ENCODE measurements at regions not wholly inside any gene's neighbourhood (a gene's known extent, or its start where the extent isn't known, plus 50 kb on each side); places are given as distances from the start of the nearest gene placed in this dataset.

- DNase-seq, result no peak
Measured at GRCh38 chr12:105761075-105761474, 377.7 kb downstream of the NUAK1 start.

- no peak for DNase-seq
Measured at GRCh38 chr12:105764216-105764835, 374.4 kb downstream of the NUAK1 start.

GRCh38 chr12:105765053-105766014, 373.4 kb downstream of the NUAK1 start:
- no peak for DNase-seq

- DNase-seq, result no peak
Measured at GRCh38 chr12:105766029-105766428, 372.7 kb downstream of the NUAK1 start.

GRCh38 chr12:105769486-105769885, 369.3 kb downstream of the NUAK1 start:
- DNase-seq, result no peak

GRCh38 chr12:105773471-105773870, 365.3 kb downstream of the NUAK1 start:
- no peak for DNase-seq

GRCh38 chr12:105774037-105774436, 364.7 kb downstream of the NUAK1 start:
- DNase-seq, result no peak

GRCh38 chr12:105775343-105775742, 363.4 kb downstream of the NUAK1 start:
- no peak for DNase-seq

GRCh38 chr12:105783983-105784947, 354.5 kb downstream of the NUAK1 start:
- no peak for DNase-seq

GRCh38 chr12:105793421-105793820, 345.3 kb downstream of the NUAK1 start:
- DNase-seq, result no peak

- DNase-seq, result no peak
Measured at GRCh38 chr12:105798256-105798845, 340.4 kb downstream of the NUAK1 start.

GRCh38 chr12:105799103-105799502, 339.7 kb downstream of the NUAK1 start:
- no peak for DNase-seq

GRCh38 chr12:105801351-105801750, 337.4 kb downstream of the NUAK1 start:
- DNase-seq, result no peak

- DNase-seq, result no peak
Measured at GRCh38 chr12:105803292-105803691, 335.5 kb downstream of the NUAK1 start.

- no peak for DNase-seq
Measured at GRCh38 chr12:105804591-105805265, 334.0 kb downstream of the NUAK1 start.

GRCh38 chr12:105805730-105806399, 332.9 kb downstream of the NUAK1 start:
- DNase-seq, result no peak

- DNase-seq, result no peak
Measured at GRCh38 chr12:105806400-105806770, 332.4 kb downstream of the NUAK1 start.

- no peak for DNase-seq
Measured at GRCh38 chr12:105812366-105812765, 326.4 kb downstream of the NUAK1 start.

GRCh38 chr12:105813201-105813600, 325.6 kb downstream of the NUAK1 start:
- DNase-seq, result no peak

- DNase-seq, result no peak
Measured at GRCh38 chr12:105814283-105814682, 324.5 kb downstream of the NUAK1 start.

- DNase-seq, result no peak
Measured at GRCh38 chr12:105819549-105819948, 319.2 kb downstream of the NUAK1 start.

All from activated CD4-positive, alpha-beta T cell treated with anti-CD3 and anti-CD28 coated beads, Interleukin-2, amount 50 U/mL, for 48 hours (primary cell).